ENCODE measurements at regions not wholly inside any gene's neighbourhood (a gene's known extent, or its start where the extent isn't known, plus 50 kb on each side); places are given as distances from the start of the nearest gene placed in this dataset.

GRCh38 chr19:5220866-5221265 is 119.7 kb downstream of the PTPRS start:
- H3K4me1 ChIP-seq (ENCODE audit: control insufficient read depth, insufficient read depth, low read depth, low read length) = peaks cover 4% of the 10 kb centered on the region

DNA sequence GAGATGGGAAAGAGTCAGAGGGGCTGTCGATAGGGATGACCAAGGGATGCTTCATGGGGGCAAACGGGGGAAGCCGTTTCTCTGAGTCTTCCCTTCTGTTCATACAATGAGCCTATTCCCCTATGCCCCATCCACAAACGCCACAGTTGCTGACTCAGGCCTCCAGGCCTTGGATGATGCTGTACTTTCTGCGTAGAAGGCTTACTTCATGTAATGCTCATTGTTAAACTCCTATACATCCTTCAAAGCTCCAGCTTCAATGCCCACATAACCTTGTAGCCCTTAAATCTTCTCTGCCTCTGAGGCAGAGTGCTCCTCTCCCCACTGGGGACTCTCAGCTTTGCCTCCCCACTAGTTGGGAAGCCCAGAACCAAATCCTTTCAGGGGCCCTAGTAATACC is 120.3 kb downstream of the PTPRS start:
- H3K9ac ChIP-seq (ENCODE audit: low read length) = no peak overlapping the region
- H3K36me3 ChIP-seq (ENCODE audit: control insufficient read depth in 1 of 2, insufficient read depth in 2 of 2, low read depth in 1 of 2, low read length in 2 of 2) = peaks cover 75 to 81% of the 10 kb centered on the region in 2 experiments
- H2BK12ac ChIP-seq (ENCODE audit: low read length in 2 of 2) = no peak overlapping the region
- no peak overlapping the region for H3K14ac ChIP-seq (ENCODE audit: low read length in 2 of 2)
- WGBS = 86% methylated on average over 5 of the region's 5 CpGs
- H3K23ac ChIP-seq (ENCODE audit: low read length in 2 of 2) = no peak overlapping the region
- H3K4me3 ChIP-seq (ENCODE audit: insufficient read depth in 1 of 2, low read depth in 1 of 2, low read length in 2 of 2) = no peak overlapping the region
- H3K27ac ChIP-seq (ENCODE audit: low read length, poor library complexity, severe bottlenecking) = no peak overlapping the region
- no peak overlapping the region for H2BK15ac ChIP-seq (ENCODE audit: low read depth, poor library complexity, severe bottlenecking)
- no peak for DNase-seq
- peaks cover 10% of the 10 kb centered on the region for H3K9me3 ChIP-seq (ENCODE audit: control insufficient read depth, low read length)
- H2AFZ ChIP-seq (ENCODE audit: low read depth, low read length) = no peak overlapping the region
- no peak overlapping the region for H4K91ac ChIP-seq (ENCODE audit: low read length)
- no peak overlapping the region for H3K4me2 ChIP-seq (ENCODE audit: low read length, poor library complexity, severe bottlenecking)
- no peaks in the 10 kb centered on the region for H3K27me3 ChIP-seq (ENCODE audit: control insufficient read depth in 1 of 2, insufficient read depth in 1 of 2, low read length in 2 of 2)
- H2BK120ac ChIP-seq (ENCODE audit: low read depth, low read length) = no peak overlapping the region
- no peak overlapping the region for H2AK5ac ChIP-seq (ENCODE audit: low read length, severe bottlenecking)
- no peaks in the 10 kb centered on the region for H3K4me1 ChIP-seq (ENCODE audit: control insufficient read depth, insufficient read depth, low read depth, low read length)
- H3K4ac ChIP-seq (ENCODE audit: low read depth in 1 of 2, low read length in 2 of 2) = no peak overlapping the region
- no peak overlapping the region for H3K18ac ChIP-seq (ENCODE audit: low read depth in 1 of 2, low read length in 2 of 2)
- H3K79me1 ChIP-seq (replicated peaks; ENCODE audit: low read length, poor library complexity, severe bottlenecking) = no peaks in the 10 kb centered on the region
- no peak overlapping the region for H2BK5ac ChIP-seq (ENCODE audit: low read depth, low read length, poor library complexity, severe bottlenecking)
- H4K8ac ChIP-seq (ENCODE audit: low read length) = no peak overlapping the region

More at GRCh38 chr19:5220866-5221265, 119.7 kb downstream of the PTPRS start:
- H2BK12ac ChIP-seq (ENCODE audit: low read length in 2 of 2) = no peak overlapping the region
- H3K4me3 ChIP-seq (ENCODE audit: insufficient read depth in 1 of 2, low read depth in 1 of 2, low read length in 2 of 2) = no peak overlapping the region
- no peak overlapping the region for H4K91ac ChIP-seq (ENCODE audit: low read length)
- no peak for DNase-seq
- peaks cover 71 to 81% of the 10 kb centered on the region in 2 experiments for H3K36me3 ChIP-seq (ENCODE audit: control insufficient read depth in 1 of 2, insufficient read depth in 2 of 2, low read depth in 1 of 2, low read length in 2 of 2)
- H2BK120ac ChIP-seq (ENCODE audit: low read depth, low read length) = no peak overlapping the region
- H3K27me3 ChIP-seq (ENCODE audit: control insufficient read depth in 1 of 2, insufficient read depth in 1 of 2, low read length in 2 of 2) = no peaks in the 10 kb centered on the region
- H4K8ac ChIP-seq (ENCODE audit: low read length) = no peak overlapping the region
- H3K79me1 ChIP-seq (replicated peaks; ENCODE audit: low read length, poor library complexity, severe bottlenecking) = no peaks in the 10 kb centered on the region
- H3K4me2 ChIP-seq (ENCODE audit: low read length, poor library complexity, severe bottlenecking) = no peak overlapping the region
- H3K18ac ChIP-seq (ENCODE audit: low read depth in 1 of 2, low read length in 2 of 2) = no peak overlapping the region
- H3K27ac ChIP-seq (ENCODE audit: low read length, poor library complexity, severe bottlenecking) = no peak overlapping the region
- H2AK5ac ChIP-seq (ENCODE audit: low read length, severe bottlenecking) = no peak overlapping the region
- H2AFZ ChIP-seq (ENCODE audit: low read depth, low read length) = no peak overlapping the region
- H3K9ac ChIP-seq (ENCODE audit: low read length) = no peak overlapping the region
- peaks cover 10% of the 10 kb centered on the region for H3K9me3 ChIP-seq (ENCODE audit: control insufficient read depth, low read length)
- no peak overlapping the region for H2BK5ac ChIP-seq (ENCODE audit: low read depth, low read length, poor library complexity, severe bottlenecking)
- no peak overlapping the region for H3K23ac ChIP-seq (ENCODE audit: low read length in 2 of 2)
- no peak overlapping the region for H3K14ac ChIP-seq (ENCODE audit: low read length in 2 of 2)
- WGBS = 96% methylated on average over 15 of the region's 16 CpGs
- H3K4ac ChIP-seq (ENCODE audit: low read depth in 1 of 2, low read length in 2 of 2) = no peak overlapping the region
- no peak overlapping the region for H2BK15ac ChIP-seq (ENCODE audit: low read depth, poor library complexity, severe bottlenecking)

DNA sequence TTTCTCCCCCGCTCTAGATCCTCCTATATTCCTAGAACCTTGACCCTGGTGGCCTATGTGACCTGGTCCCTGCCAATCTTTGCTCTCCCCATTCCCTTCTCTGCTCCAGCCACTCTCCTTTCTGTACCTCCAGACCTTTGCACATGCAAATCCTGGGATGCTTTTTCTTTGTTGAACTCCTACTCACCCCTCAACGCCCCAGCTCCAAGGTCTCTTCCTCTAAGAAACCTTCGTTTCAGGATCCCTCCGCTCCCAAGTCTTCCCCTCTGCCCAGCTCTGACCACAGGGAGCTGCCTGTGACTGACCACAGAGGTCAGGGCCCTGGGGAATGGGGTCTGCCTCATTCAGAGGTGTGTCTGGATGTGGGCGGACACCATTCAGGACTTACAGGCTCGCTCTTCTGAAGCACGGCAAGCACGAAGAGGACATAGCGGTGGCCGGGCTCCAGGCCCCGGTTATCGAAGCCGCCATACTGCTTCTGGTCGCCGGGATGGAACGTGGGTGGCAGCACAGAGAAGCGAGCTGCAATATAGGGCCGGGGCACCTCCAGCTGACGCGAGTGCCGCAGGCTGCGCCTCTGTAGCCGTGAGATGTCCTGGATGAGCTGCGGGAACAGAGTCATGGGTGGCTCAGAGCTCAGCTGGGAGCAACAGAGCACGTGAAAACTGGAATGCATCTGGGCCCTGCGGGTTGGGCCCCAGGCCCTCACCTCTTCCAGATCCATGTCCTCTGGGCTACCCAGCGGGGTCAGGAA is 120.9 kb downstream of the PTPRS start:
- Histone ChIP-seq H2BK5ac (ENCODE audit: low read depth, low read length, poor library complexity, severe bottlenecking) (no peak overlapping the region), H3K4ac (ENCODE audit: low read depth in 1 of 2, low read length in 2 of 2) (no peak overlapping the region), H3K14ac (ENCODE audit: low read length in 2 of 2) (no peak overlapping the region), H3K4me3 (ENCODE audit: insufficient read depth in 1 of 2, low read depth in 1 of 2, low read length in 2 of 2) (no peak overlapping the region), H3K18ac (ENCODE audit: low read depth in 1 of 2, low read length in 2 of 2) (no peak overlapping the region), H3K23ac (ENCODE audit: low read length in 2 of 2) (no peak overlapping the region), H3K4me1 (ENCODE audit: control insufficient read depth, insufficient read depth, low read depth, low read length) (no peaks in the 10 kb centered on the region), H2AK5ac (ENCODE audit: low read length, severe bottlenecking) (no peak overlapping the region), H2BK12ac (ENCODE audit: low read length in 2 of 2) (no peak overlapping the region), H2BK120ac (ENCODE audit: low read depth, low read length) (no peak overlapping the region), H3K79me1 (replicated peaks; ENCODE audit: low read length, poor library complexity, severe bottlenecking) (no peaks in the 10 kb centered on the region), H4K8ac (ENCODE audit: low read length) (no peak overlapping the region), H2AFZ (ENCODE audit: low read depth, low read length) (no peak overlapping the region), H3K27ac (ENCODE audit: low read length, poor library complexity, severe bottlenecking) (no peak overlapping the region), H3K27me3 (ENCODE audit: control insufficient read depth in 1 of 2, insufficient read depth in 1 of 2, low read length in 2 of 2) (no peaks in the 10 kb centered on the region), H3K36me3 (ENCODE audit: control insufficient read depth in 1 of 2, insufficient read depth in 2 of 2, low read depth in 1 of 2, low read length in 2 of 2) (peaks cover 78 to 81% of the 10 kb centered on the region in 2 experiments), H3K9ac (ENCODE audit: low read length) (no peak overlapping the region), H3K4me2 (ENCODE audit: low read length, poor library complexity, severe bottlenecking) (no peak overlapping the region), H3K9me3 (ENCODE audit: control insufficient read depth, low read length) (peaks cover 13% of the 10 kb centered on the region), H2BK15ac (ENCODE audit: low read depth, poor library complexity, severe bottlenecking) (no peak overlapping the region), H4K91ac (ENCODE audit: low read length) (no peak overlapping the region)
- 97% methylated on average over 27 of the region's 27 CpGs for WGBS
- no peak for DNase-seq

GRCh38 chr19:5218963-5219530 is 121.6 kb downstream of the PTPRS start:
- Histone ChIP-seq H3K4me1 (ENCODE audit: control insufficient read depth, insufficient read depth, low read depth, low read length) (no peaks in the 10 kb centered on the region), H3K18ac (ENCODE audit: low read depth in 1 of 2, low read length in 2 of 2) (no peak overlapping the region), H2AFZ (ENCODE audit: low read depth, low read length) (no peak overlapping the region), H3K27me3 (ENCODE audit: control insufficient read depth in 1 of 2, insufficient read depth in 1 of 2, low read length in 2 of 2) (no peaks in the 10 kb centered on the region), H2BK15ac (ENCODE audit: low read depth, poor library complexity, severe bottlenecking) (no peak overlapping the region), H3K4ac (ENCODE audit: low read depth in 1 of 2, low read length in 2 of 2) (no peak overlapping the region), H3K14ac (ENCODE audit: low read length in 2 of 2) (no peak overlapping the region), H3K4me2 (ENCODE audit: low read length, poor library complexity, severe bottlenecking) (no peak overlapping the region), H3K9ac (ENCODE audit: low read length) (no peak overlapping the region), H3K27ac (ENCODE audit: low read length, poor library complexity, severe bottlenecking) (no peak overlapping the region), H3K4me3 (ENCODE audit: insufficient read depth in 1 of 2, low read depth in 1 of 2, low read length in 2 of 2) (no peak overlapping the region), H3K79me1 (replicated peaks; ENCODE audit: low read length, poor library complexity, severe bottlenecking) (no peaks in the 10 kb centered on the region), H3K23ac (ENCODE audit: low read length in 2 of 2) (no peak overlapping the region), H2AK5ac (ENCODE audit: low read length, severe bottlenecking) (no peak overlapping the region), H2BK12ac (ENCODE audit: low read length in 2 of 2) (no peak overlapping the region), H3K36me3 (ENCODE audit: control insufficient read depth in 1 of 2, insufficient read depth in 2 of 2, low read depth in 1 of 2, low read length in 2 of 2) (peaks cover 79 to 84% of the 10 kb centered on the region in 2 experiments), H3K9me3 (ENCODE audit: control insufficient read depth, low read length) (peaks cover 17% of the 10 kb centered on the region), H4K91ac (ENCODE audit: low read length) (no peak overlapping the region), H4K8ac (ENCODE audit: low read length) (no peak overlapping the region), H2BK5ac (ENCODE audit: low read depth, low read length, poor library complexity, severe bottlenecking) (no peak overlapping the region), H2BK120ac (ENCODE audit: low read depth, low read length) (no peak overlapping the region)
- WGBS = 96% methylated on average over 8 of the region's 8 CpGs
- DNase-seq = no peak

Data from mesenchymal stem cell (in vitro differentiated cells and primary cell).